Glutamatergic neuron (in vitro differentiated cells): ENCODE measurements at regions not wholly inside any gene's neighbourhood (a gene's known extent, or its start where the extent isn't known, plus 50 kb on each side); places are given as distances from the start of the nearest gene placed in this dataset.
A peak's percentile ranks its signal among the peaks of the same experiment; 100 is the strongest.
"Not testable (repeated sequence)": the region's sequence is repeated elsewhere in the genome, so short reads cannot be mapped to it uniquely, and the experiment has no call there.

ENCODE experiments used
- DNase-seq: peaks from one replicate; pipeline ENCODE4 v3.0.0; 2022
- H3K27ac Mint-ChIP-seq: one replicate; pipeline ENCODE4 v1.8.0; 2020; ENCODE audit warnings: mild to moderate bottlenecking, mixed read lengths, inconsistent platforms; ENCODE audit not compliant: unreplicated experiment
- H3K27me3 Mint-ChIP-seq: one replicate; pipeline ENCODE4 v1.8.0; 2020; ENCODE audit warnings: mild to moderate bottlenecking, moderate library complexity, mixed read lengths, inconsistent platforms; ENCODE audit not compliant: unreplicated experiment
- H3K36me3 Mint-ChIP-seq: one replicate; pipeline ENCODE4 v1.8.0; 2020; ENCODE audit warnings: mild to moderate bottlenecking, mixed read lengths, inconsistent platforms; ENCODE audit not compliant: unreplicated experiment
- H3K4me1 Mint-ChIP-seq: one replicate; pipeline ENCODE4 v1.8.0; 2020; ENCODE audit warnings: mild to moderate bottlenecking, low read depth, mixed read lengths, inconsistent platforms; ENCODE audit not compliant: unreplicated experiment
- H3K4me3 Mint-ChIP-seq: one replicate; pipeline ENCODE4 v1.8.0; 2020; ENCODE audit warnings: mild to moderate bottlenecking, mixed read lengths, inconsistent platforms; ENCODE audit not compliant: unreplicated experiment
- H3K9me3 Mint-ChIP-seq: one replicate; pipeline ENCODE4 v1.8.0; 2020; ENCODE audit warnings: mild to moderate bottlenecking, moderate library complexity, mixed read lengths, inconsistent platforms; ENCODE audit not compliant: unreplicated experiment
- TF ChIP-seq, protein P1 (sequence below): fragments of 200-600 bp; sonication (generic); IDR thresholded peaks from one replicate; pipeline ENCODE4 v1.5.0; 2021; ENCODE audit not compliant: partially characterized antibody, unreplicated experiment

DNA sequence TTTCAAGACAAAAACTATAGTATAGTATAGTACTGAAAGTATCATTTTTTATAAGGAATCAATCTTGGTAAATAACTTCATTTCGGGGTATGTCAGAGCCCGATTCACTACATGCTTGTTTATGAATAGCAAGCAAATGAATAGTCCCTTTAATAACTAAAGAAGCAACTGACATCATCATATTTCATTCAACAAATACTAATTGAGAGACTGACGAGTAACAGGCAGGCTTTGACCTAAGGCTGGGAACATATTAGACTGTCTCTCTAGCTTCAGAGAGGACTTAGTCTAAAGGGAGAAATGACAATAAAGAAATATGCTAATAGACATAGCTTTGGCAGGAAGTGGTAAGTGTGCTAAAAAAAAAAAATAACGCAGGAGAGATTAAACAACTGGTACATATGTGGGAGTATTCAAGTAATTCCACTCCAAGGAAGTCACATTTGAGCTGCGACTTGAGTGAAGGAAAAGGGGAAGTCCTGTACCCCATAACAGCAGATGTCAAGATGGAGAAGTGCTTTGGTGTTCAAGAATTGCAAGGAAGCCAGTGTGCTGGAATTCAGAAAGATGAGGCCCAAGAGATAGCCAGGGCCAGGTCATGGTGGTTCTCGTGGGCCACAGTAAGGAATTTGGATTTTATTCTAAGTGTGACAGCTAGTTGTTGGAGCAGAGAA lies 284.9 kb downstream of the FBXO8 start:
- TF ChIP-seq, protein P1, sequence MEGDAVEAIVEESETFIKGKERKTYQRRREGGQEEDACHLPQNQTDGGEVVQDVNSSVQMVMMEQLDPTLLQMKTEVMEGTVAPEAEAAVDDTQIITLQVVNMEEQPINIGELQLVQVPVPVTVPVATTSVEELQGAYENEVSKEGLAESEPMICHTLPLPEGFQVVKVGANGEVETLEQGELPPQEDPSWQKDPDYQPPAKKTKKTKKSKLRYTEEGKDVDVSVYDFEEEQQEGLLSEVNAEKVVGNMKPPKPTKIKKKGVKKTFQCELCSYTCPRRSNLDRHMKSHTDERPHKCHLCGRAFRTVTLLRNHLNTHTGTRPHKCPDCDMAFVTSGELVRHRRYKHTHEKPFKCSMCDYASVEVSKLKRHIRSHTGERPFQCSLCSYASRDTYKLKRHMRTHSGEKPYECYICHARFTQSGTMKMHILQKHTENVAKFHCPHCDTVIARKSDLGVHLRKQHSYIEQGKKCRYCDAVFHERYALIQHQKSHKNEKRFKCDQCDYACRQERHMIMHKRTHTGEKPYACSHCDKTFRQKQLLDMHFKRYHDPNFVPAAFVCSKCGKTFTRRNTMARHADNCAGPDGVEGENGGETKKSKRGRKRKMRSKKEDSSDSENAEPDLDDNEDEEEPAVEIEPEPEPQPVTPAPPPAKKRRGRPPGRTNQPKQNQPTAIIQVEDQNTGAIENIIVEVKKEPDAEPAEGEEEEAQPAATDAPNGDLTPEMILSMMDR: no peak
- no peaks in the 10 kb centered on the region for H3K36me3 Mint-ChIP-seq
- no peak overlapping the region for H3K27ac Mint-ChIP-seq
- H3K4me3 Mint-ChIP-seq: no peak overlapping the region
- H3K9me3 Mint-ChIP-seq: no peaks in the 10 kb centered on the region
- H3K4me1 Mint-ChIP-seq: no peaks in the 10 kb centered on the region
- DNase-seq: no peak
- H3K27me3 Mint-ChIP-seq: no peaks in the 10 kb centered on the region

GRCh38 chr4:173995779-173996178 lies 287.7 kb downstream of the FBXO8 start:
- not testable (repeated sequence) for H3K4me3 Mint-ChIP-seq, H3K36me3 Mint-ChIP-seq, DNase-seq, H3K27me3 Mint-ChIP-seq, H3K9me3 Mint-ChIP-seq, H3K4me1 Mint-ChIP-seq, H3K27ac Mint-ChIP-seq

DNA sequence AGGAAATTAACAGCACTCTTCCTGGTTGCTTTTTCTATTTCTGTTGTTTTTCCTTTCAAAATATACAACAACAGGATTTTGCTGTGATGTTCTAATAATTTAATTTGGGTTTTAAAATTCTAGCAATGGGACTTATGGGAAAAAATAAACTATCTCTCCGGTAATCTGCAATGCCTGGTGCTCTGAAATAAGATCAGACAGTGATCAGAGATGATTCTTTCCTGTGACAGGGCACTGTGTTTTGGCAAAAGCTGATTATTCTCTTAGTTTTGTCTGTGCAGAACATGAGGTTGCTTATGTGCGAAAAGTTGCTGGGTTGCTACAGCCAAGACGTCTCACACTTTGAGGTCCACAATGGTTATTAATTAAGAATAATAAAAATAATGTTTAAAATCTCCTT lies 291.7 kb downstream of the FBXO8 start:
- H3K4me1 Mint-ChIP-seq: no peaks in the 10 kb centered on the region
- H3K9me3 Mint-ChIP-seq: no peaks in the 10 kb centered on the region
- no peak overlapping the region for H3K27ac Mint-ChIP-seq
- H3K36me3 Mint-ChIP-seq: no peaks in the 10 kb centered on the region
- no peak overlapping the region for H3K4me3 Mint-ChIP-seq
- no peaks in the 10 kb centered on the region for H3K27me3 Mint-ChIP-seq
- DNase-seq: no peak
- TF ChIP-seq, protein P1: no peak

- no peaks in the 10 kb centered on the region for H3K4me1 Mint-ChIP-seq
- H3K9me3 Mint-ChIP-seq: no peaks in the 10 kb centered on the region
- H3K36me3 Mint-ChIP-seq: no peaks in the 10 kb centered on the region
- no peak for DNase-seq
- no peaks in the 10 kb centered on the region for H3K27me3 Mint-ChIP-seq
- H3K27ac Mint-ChIP-seq: no peak overlapping the region
- TF ChIP-seq, protein P1: no peak
- H3K4me3 Mint-ChIP-seq: no peak overlapping the region
Observed at GRCh38 chr4:173991316-173991715, 292.2 kb downstream of the FBXO8 start.

DNA sequence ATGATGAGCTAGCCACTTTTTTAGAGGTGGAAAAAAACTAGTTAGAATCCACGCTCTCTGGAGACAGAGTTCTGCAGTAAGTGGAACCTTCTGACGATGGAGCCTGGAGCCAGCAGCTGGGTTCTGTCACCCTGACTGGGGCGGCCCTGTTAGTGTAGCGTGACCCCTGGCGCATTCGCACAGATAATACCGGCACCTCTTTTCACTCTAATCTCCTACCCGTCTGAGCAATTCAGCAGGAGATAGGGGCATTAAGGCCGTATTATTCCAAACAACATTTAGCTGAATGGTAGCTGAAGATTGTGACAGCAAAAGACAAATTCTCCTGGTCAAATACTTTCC lies 292.6 kb downstream of the FBXO8 start:
- no peak overlapping the region for H3K4me3 Mint-ChIP-seq
- DNase-seq: peak; percentile 29
- no peak overlapping the region for H3K27ac Mint-ChIP-seq
- H3K4me1 Mint-ChIP-seq: no peaks in the 10 kb centered on the region
- no peaks in the 10 kb centered on the region for H3K36me3 Mint-ChIP-seq
- H3K9me3 Mint-ChIP-seq: no peaks in the 10 kb centered on the region
- TF ChIP-seq, protein P1: no peak
- no peaks in the 10 kb centered on the region for H3K27me3 Mint-ChIP-seq
